Lung (tissue), 11 donors: ENCODE measurements at regions not wholly inside any gene's neighbourhood (a gene's known extent, or its start where the extent isn't known, plus 50 kb on each side); places are given as distances from the start of the nearest gene placed in this dataset.

Experiments
- ATAC-seq: fragments of 200-7000 bp; cut with Tn5 transposase; one replicate; pipeline ENCODE4 v1.9.1; 2020; ENCODE audit warnings: moderate number of reproducible peaks; ENCODE audit not compliant: insufficient read depth, low FRiP score
- DNase-seq, 3 donors: peaks; one replicate each; pipeline ENCODE4 v3.0.0-alpha.2; 2013 to 2017
- H3K27ac ChIP-seq, 2 donors: one replicate each; pipeline ENCODE4 v1.5.1; 2013; ENCODE audit warnings: mild to moderate bottlenecking in 2 of 2, moderate library complexity in 2 of 2, control low read depth in 1 of 2, inconsistent platforms in 1 of 2, low read depth in 1 of 2, low read length in 1 of 2
- H3K27me3 ChIP-seq, 3 donors: one replicate each; pipeline ENCODE4 v1.5.1; 2013; ENCODE audit warnings: low read length in 2 of 3; ENCODE audit not compliant: control insufficient read depth in 3 of 3, insufficient read depth in 3 of 3
- H3K36me3 ChIP-seq, 4 donors: one replicate each; pipeline ENCODE4 v1.5.1; 2013; ENCODE audit warnings: low read length in 4 of 4, mild to moderate bottlenecking in 1 of 4, moderate library complexity in 1 of 4; ENCODE audit not compliant: control insufficient read depth in 4 of 4, insufficient read depth in 4 of 4
- H3K4me1 ChIP-seq, 5 donors: one replicate each; pipeline ENCODE4 v1.5.1; 2013; ENCODE audit warnings: low read length in 5 of 5, mild to moderate bottlenecking in 2 of 5, moderate library complexity in 1 of 5; ENCODE audit not compliant: control insufficient read depth in 5 of 5, insufficient read depth in 5 of 5
- H3K4me3 ChIP-seq: one replicate; pipeline ENCODE4 v1.5.1; 2013; ENCODE audit warnings: mild to moderate bottlenecking, control low read depth, moderate library complexity
- H3K9ac ChIP-seq, 2 donors: one replicate each; pipeline ENCODE4 v1.5.1; 2013; ENCODE audit warnings: low read length in 2 of 2, control low read depth in 1 of 2; ENCODE audit not compliant: insufficient read depth in 1 of 2
- H3K9me3 ChIP-seq, 4 donors: one replicate each; pipeline ENCODE4 v1.5.1; 2013; ENCODE audit warnings: low read length in 3 of 4, mild to moderate bottlenecking in 1 of 4, moderate library complexity in 1 of 4; ENCODE audit not compliant: control insufficient read depth in 4 of 4, insufficient read depth in 3 of 4
- WGBS, 2 donors: extraction: QIAGEN DNeasy Blood & Tissue Kit; methylation state at CpG; one replicate each; pipeline ENCODE4 v1.1.7; 2013; 5-methylcytosine and 5-hydroxymethylcytosine counted together
- TF ChIP-seq, protein P1 (sequence below): IDR thresholded peaks from 2 replicates; pipeline ENCODE4 v1.5.1; 2012; ENCODE audit warnings: mild to moderate bottlenecking; ENCODE audit errors: control extremely low read depth, extremely low read depth
- donor health status: control.
- donor health status: control.
- donor health status: Bipolar disorder and iron deficiency.
- donor health status: healthy.
- donor health status: DM: yes; HTN: yes; CAD: no.

GRCh38 chr22:47371263-47372090, 609.0 kb downstream of the TBC1D22A start:
- Histone ChIP-seq H3K9ac (no peak overlapping the region), H3K4me1 (peaks cover 0 to 5% (median 0%) of the 10 kb centered on the region in 5 donors), H3K27ac (no peak overlapping the region), H3K27me3 (no peaks in the 10 kb centered on the region), H3K4me3 (no peak overlapping the region), H3K9me3 (peaks cover 0 to 2% (median 0%) of the 10 kb centered on the region in 4 donors), H3K36me3 (no peaks in the 10 kb centered on the region)
- 73 to 79% methylated on average over 15 of the region's 15 CpGs for WGBS, 2 donors
- TF ChIP-seq, protein P1, sequence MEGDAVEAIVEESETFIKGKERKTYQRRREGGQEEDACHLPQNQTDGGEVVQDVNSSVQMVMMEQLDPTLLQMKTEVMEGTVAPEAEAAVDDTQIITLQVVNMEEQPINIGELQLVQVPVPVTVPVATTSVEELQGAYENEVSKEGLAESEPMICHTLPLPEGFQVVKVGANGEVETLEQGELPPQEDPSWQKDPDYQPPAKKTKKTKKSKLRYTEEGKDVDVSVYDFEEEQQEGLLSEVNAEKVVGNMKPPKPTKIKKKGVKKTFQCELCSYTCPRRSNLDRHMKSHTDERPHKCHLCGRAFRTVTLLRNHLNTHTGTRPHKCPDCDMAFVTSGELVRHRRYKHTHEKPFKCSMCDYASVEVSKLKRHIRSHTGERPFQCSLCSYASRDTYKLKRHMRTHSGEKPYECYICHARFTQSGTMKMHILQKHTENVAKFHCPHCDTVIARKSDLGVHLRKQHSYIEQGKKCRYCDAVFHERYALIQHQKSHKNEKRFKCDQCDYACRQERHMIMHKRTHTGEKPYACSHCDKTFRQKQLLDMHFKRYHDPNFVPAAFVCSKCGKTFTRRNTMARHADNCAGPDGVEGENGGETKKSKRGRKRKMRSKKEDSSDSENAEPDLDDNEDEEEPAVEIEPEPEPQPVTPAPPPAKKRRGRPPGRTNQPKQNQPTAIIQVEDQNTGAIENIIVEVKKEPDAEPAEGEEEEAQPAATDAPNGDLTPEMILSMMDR: no peak
- DNase-seq (no peak), ATAC-seq (no peak)

DNA sequence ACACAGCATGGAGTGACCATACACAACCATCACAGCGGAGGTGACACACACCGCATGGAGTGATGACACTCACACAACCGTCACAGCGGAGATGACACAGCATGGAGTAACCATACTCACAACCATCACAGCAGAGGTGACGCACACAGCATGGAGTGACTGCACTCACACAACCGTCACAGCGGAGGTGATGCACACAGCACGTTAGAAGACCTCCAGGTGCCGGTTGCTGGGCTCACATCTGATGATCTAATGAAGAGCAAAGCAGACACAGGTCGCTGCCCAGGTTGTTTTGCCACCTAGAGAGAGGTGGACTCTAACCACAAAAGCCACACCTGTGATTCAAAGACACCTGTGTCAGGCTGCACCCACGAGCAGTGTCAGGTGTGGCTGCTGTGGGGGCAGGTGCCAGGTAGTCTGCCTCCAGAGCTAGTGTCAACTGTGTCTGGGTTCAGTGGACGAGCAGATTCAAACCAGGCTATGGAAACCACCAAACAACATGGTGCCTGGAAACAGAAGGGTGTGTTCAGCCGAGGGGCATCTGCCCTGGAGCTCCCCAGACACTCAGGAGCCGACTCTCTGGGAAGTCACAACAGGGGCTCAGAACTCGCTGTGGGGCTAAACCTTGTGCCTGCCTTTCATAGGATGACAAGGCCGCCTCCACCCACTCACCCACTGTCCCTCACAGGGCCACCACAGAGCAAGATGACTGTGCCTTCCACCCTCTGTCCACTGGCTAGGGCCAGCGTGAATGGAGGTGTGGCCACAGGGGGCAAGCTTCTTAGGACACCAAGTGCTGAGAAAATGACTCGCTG, 608.2 kb downstream of the TBC1D22A start:
- peaks cover 0 to 5% (median 0%) of the 10 kb centered on the region in 5 donors for H3K4me1 ChIP-seq
- 84 to 86% methylated on average over 18 of the region's 18 CpGs for WGBS, 2 donors
- no peaks in the 10 kb centered on the region for H3K36me3 ChIP-seq
- H3K27ac ChIP-seq: no peak overlapping the region
- DNase-seq: no peak
- H3K27me3 ChIP-seq: no peaks in the 10 kb centered on the region
- no peak overlapping the region for H3K4me3 ChIP-seq
- no peak overlapping the region for H3K9ac ChIP-seq
- ATAC-seq: no peak
- peaks cover 0 to 2% (median 0%) of the 10 kb centered on the region in 4 donors for H3K9me3 ChIP-seq
- TF ChIP-seq, protein P1: no peak

DNA sequence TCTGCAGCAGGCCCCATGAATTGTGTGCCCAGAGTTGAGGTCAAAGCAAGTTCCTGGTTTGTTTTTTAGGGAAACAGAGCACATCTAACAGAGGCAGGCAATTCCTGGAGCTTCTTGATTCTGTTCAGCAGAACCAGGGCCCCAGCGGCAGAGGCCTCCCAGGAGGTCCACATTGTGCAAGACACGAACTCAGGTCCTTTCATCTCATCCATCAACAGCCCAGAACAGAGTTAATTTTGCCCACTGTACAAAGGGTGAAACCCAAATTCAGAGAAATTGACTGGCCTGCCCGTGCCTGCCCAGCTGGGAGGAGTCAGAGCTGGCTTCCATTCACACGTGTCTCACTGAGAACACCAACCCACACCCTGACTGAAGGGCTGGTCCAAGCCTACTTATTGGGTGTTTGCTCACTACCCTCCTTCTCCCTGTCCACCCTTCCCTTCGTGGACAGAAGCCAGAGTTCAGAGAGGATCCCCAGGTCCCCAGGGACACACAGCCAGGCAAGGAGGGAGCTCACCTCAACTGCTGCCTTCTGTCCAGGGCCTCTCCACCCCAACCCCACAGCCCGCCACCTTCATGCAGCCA, 607.1 kb downstream of the TBC1D22A start:
- Histone ChIP-seq H3K9me3 (peaks cover 0 to 2% (median 0%) of the 10 kb centered on the region in 4 donors), H3K4me1 (peaks cover 0 to 5% (median 0%) of the 10 kb centered on the region in 5 donors), H3K27me3 (no peaks in the 10 kb centered on the region), H3K36me3 (no peaks in the 10 kb centered on the region), H3K4me3 (no peak overlapping the region), H3K9ac (no peak overlapping the region), H3K27ac (no peak overlapping the region)
- ATAC-seq (no peak), DNase-seq (no peak)
- 61 to 72% methylated on average over 6 of the region's 6 CpGs for WGBS, 2 donors
- TF ChIP-seq, protein P1: no peak
